HG02642 (cell line): ENCODE measurements at regions not wholly inside any gene's neighbourhood (a gene's known extent, or its start where the extent isn't known, plus 50 kb on each side); places are given as distances from the start of the nearest gene placed in this dataset.

Experiments used
- ATAC-seq: cut with Tn5 transposase; IDR thresholded peaks from one replicate; pipeline ENCODE4 v1.9.1; 2021; ENCODE audit warnings: mild to moderate bottlenecking; ENCODE audit not compliant: unreplicated experiment, poor library complexity

DNA sequence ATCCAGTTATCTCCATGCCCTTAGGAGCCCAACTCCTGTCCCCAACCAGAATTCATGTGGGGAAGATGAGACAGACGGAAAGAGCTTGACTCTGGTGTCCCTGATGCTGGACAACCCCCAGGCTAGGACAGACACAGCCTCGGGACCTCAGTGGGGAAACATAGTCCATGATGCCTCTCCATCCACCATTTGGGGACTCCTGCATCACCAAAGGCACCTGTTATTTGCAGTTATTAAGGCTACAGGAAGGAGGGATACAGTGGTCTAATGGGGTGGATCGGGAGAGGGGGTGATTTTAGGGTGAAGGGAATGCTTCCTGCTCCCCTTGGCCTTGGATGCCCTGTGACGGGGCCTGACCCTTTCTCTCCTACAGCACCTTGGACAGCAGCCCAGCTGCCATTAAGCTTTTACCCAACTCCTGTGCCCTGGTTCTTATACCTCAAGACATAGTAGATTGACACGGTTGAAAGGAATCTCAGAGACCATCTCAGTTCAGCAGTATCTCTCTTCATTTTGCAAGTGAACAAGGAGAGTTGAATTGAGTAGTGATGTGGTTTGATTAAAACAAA, 111.6 kb downstream of the MATN1 start:
- no peak for ATAC-seq

DNA sequence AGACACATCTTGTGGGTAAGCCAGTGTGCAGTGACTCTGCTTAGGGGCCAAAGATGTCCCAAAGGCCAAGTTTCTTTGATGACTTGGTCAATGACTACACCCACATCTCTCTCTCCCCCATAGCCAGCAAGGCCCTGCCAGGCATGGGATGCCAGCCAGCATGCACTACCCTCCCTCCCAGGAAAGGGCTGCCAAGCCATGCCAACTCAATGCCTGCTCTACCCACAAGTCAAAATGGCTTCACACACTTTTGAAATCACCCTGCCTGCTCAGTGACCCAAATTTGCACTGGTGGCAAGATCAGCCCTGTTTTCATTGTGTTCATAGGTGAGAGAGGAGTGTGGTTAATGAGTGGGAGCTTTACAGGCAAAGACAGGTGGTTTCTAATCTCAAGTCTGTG, 112.5 kb downstream of the MATN1 start:
- no peak for ATAC-seq

DNA sequence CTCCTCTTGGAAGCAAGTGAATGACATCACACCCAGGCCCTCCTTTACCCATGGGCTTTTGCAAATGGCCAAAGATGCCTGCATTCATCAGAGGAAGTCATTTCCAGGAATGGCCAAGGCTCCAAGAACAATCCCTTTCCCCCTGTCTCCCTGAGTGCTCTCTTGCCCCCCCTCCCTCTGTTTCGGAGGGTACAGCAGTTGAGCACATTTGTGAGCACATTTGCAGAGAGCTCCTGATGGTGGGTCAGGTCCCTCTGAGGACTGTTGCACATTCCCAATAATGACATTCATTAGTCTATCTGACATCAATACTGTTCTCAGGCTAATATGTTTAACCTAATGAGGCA, 113.4 kb downstream of the MATN1 start:
- ATAC-seq, result no peak

DNA sequence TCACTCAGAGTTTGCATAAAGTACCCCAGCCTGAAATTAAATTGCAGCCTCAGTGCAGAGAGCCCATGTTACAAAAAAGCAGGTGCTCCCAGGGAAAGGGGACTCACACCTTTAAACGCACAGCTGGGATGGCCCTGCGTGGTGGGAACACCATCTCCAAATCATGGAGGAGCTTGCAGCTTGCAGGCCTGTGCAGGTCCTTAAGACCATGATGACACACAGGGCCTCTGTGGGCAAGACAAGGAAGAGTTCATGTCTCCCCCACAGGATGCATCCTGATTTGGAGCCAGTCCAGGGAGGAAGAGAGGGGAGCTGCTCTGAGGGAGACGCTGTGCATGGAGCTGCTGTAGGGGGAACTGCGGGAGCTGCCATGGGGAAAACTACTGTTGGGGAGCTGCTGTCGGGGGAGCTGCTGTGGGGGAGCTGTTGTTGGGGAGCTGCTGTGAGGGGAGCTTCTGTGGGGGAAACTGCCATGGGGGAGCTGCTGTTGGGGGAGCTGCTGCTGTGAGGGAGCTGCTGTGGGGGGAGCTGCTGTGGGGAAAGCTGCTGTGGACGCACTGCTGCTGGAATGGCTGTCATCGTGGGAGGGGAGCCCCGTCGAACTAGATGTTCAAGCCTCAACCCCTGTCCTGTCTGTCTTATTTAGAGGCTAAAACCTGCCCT, 113.9 kb downstream of the MATN1 start:
- ATAC-seq, result no peak

DNA sequence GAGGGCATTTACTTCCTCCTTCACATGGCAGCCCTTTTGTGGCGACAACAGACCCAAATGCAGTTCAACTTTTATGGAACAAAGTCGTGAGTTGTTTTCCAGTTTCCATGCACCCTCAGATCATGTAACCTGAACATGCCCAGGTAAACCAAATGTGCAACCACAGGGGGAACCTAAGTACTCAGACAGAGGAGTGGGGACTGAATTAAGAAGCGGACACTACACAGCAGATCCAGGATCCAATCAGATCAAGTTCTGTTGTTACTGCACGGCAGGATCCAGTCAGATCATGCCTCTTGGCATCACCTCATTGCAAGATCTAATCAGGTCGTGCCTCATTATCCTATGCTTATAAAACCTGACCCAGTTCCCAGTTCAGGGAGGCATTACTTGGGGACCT, 115.7 kb downstream of the MATN1 start:
- ATAC-seq, result no peak

DNA sequence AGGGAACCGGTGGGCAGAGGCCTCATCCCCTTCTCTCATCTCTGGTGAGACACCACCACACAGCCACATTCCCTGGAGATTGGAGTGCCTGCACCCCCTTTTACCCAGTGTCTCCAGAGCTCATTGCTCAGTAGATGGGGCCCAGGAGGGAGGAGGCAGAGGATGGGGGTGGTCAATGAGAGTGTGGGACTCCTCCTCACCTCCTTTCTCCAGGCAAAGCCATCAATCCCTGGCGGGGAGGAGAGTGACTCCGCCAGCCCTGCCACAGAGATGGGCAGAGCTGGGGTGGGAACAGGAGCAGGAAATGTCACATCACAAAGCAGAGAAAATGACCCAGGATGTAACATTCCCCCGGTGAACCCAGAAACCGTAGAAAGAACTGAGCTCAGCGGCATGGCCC, 117.2 kb downstream of the MATN1 start:
- no peak for ATAC-seq

DNA sequence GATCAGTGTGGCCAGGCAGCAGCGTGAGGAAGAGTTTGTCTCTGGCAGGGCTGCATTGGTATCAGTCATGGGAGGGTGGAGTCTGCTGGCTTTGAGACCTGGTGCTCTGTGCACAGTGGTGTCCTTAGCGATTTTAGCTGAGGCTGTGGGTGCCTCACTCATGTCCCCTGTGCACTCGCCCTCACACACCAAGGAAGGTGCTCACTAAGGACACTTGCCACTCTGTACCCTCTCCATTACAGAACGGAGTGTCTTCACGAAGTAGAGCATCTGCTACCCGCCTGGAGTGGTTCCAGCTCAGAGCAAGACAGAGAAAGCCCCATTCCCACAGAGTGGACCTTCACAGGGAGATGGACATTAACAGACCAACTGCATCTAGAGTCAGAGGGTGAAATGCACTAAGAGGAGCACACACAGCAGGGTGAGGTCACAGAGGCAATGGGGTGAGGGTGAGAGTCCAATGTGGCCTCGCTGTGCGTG, 117.9 kb downstream of the MATN1 start:
- no peak for ATAC-seq

DNA sequence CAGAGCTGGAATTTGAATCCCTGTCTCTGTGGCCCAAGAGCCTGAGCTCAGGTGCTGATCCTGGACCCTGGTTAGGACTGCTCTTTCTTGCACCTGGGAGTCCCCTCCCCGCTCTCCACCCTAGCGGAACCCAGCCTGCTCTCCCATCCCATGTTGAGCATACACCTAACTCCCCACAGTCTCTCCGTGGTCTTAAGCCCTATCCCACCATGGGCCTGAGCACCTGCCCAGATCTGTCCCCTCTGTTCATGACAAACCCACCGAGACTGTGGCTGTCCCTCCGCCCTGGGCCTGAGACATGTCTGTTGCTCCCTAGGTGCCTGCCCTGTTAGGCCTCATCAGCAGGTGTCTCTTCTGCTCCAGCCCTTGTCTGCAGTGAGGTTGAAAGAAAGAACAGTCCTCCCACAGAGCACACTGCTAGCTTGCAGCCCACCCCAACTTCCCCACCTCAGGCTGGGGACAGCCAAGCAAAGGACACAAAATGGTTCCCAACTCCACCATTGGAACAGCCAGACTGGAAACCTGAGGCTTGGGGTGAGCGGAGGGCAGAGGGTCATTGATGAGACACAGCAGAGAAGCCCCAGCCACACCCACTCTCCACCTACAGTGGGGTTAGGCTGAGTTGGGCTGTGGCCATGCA, 118.5 kb downstream of the MATN1 start:
- ATAC-seq, result no peak

DNA sequence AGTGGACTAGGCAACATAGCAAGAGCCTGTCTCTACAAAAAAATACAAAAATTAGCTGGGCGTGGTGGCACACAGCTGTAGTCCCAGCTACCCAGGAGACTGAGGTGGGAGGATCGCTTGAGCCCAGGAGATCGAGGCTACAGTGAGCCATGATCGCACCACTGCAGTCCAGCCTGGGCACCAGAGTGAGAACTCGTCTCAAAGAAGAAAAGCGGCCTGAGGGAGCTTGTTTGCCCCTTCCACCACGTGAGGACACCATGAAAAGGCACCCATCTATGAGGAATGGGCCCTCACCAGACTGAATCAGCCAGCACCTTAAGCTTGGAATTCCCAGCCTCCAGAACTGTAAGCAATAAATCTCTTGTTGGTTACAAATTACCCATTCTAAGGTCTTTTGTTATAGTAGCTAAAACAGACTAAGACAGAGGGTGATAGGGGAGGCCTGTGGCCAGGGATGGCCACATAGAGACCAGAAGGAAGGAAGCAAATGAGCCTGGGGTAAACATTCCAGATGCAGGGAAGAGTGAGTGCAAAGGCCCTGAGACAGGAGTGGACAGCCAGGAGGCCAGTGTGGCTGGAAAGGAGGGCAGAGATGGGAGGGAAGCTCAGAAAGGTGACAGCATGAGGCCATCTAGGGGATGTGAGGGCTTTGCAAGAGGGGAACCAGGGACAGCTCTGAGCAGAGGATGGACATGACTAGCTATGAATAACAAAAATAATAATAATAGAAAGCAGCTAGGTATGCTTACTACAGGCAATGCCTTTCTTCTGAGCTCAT, 120.1 kb downstream of the MATN1 start:
- ATAC-seq, result no peak

DNA sequence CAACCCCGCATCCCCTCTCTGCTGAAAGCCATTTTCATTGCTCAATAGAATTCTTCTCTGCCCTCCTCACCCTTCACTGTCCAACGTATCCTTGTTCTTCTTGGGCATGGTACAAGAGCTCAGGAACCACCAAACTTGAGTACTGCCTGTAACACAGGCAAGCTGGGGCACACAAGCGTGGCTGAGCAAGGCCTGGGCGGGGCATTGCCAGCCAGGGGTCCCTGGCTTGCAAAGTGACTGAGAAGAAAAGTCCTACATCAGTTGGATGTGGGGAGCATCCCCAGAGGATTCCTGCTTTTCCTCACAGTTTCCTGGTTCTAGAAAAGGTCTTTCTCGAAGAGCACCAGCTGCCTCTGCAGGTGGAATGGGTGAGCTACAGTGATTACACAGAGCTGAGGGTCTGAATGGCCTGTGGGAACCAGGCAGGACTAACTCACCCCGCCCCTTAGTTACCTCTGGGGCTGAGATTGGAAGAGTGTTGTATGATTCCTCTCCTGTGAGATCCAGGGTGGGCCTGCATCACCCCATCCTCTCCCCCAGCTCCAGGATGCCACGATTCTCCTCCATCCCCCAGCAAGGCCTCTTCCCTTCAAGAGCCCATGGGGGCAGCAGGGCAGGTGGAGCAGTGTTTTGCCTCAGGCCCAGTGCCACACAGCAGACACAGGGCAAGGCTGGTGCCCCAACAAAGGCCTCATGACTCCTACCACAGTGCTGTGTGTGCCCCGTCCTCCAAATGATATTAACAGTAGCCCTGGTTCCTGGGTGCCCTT, 121.9 kb downstream of the MATN1 start:
- no peak for ATAC-seq

DNA sequence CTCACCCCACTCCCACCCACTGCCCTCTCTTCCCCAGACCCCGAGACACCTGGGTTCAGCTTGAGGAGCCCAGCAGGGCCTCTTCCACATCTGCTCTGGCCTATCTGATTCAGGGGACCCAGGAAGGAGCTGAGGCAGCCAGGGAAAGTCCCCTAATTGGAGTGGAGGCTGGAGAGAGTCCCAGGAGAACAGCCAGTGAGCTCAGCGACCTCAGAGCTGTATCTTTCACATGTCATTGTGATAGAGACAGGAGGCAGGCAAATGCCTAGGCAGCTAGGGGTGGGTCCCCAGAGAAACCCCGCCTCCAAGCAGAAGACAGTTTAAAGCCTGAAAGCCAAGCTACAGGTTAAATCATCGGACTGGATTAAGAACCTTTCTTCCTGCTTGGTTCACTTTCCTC, 122.7 kb downstream of the MATN1 start:
- ATAC-seq, result no peak

DNA sequence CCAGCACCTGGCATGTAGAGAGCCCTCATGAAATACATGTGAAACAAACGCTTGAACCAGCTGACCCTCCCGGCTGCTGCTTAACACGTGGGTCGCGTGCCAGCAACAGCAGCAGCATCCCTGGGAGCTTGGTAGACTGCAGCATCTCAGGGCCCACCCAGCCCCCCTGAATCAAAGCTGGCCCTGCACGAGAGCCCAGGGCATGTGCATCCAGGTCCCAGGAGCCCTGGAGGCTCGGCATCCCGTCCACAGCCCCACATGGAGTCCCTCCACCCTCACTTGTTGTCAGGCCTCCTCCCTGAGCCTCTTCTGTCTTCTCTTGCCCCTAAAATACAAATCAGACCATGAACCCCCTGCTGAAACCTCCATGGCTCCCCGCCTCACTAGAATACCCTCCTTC, 123.1 kb downstream of the MATN1 start:
- no peak for ATAC-seq

DNA sequence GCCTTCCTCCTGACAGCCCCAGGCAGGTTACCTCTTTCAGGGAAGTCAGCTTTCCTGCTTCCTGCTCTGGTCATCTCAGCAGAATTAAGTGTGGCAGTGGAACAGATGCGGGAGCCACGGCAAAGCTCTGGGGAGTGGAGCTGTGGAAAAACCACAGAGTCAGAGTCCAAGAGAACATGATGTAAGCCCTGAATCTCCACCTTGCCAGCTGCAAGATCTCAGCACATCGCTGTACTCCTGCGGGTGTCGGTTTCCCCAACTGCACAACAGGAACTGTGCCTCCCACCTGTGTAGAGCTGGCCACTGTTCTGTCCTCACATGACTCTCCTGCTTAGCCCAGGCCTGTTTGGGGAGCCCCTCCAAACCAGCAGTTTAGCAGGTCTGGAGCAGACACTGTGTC, 123.7 kb downstream of the MATN1 start:
- no peak for ATAC-seq

DNA sequence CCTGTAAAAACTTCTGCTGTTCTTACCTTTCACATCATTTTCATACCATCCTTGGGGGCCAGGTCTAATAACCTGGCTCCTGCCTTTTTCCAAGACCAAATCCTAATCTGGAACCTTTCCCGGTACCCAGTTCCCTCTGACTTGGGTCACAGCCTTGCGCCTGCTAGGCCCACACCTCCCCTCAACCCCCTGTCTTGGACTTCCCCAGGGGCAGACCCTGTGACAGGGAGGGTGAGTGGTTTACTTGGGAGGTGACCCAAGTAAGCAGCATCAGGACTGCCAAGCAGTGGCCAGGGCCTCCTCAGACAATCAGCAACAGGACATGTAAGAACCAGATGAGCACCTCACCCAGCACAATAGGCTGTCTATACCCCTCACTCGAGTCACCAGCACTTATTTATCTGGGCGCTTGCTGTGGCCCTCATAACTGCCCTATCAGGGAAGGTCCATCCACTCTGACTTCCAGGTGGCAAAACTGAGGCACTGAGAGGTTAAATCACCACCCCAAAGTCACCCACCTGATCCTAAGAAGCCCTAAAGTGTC, 124.7 kb downstream of the MATN1 start:
- no peak for ATAC-seq

DNA sequence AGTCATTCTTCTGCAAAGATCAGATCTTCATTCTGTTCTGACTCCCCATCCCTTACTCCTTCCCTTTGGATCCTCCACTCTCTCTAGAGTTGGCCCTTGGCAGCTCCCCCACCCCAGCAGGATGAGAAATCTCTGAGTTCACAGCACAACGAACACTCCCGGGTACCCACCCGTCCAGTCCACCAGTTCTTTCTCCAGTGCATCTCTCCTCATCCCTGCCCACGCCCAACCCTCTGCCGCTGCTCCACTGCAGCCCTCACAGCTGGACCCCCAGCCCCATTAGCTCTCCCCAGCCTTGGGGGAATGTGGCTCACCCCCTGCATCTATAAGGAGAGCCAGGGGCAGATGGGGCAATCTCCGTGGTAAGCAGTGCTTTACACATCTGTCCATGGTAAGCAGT, 125.7 kb downstream of the MATN1 start:
- no peak for ATAC-seq

DNA sequence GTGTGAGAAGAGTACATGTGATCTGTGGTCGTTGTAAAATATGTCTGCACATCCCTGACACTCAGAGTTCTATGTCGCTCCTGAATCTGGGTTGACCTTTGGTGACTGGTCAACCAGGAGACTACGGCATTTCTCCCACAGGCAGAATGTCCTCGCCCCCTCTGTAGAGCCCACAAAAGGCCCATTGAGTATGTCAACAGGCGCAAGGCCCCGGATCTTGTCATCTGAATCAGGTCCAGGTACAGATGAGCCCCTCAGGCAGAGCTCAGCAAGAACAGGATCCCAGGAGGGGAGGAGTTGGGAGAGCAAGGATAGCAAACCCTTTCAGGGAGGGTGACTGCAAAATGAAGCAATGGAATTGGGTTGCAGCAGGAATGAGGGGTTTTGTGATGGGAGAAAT, 126.5 kb downstream of the MATN1 start:
- no peak for ATAC-seq

DNA sequence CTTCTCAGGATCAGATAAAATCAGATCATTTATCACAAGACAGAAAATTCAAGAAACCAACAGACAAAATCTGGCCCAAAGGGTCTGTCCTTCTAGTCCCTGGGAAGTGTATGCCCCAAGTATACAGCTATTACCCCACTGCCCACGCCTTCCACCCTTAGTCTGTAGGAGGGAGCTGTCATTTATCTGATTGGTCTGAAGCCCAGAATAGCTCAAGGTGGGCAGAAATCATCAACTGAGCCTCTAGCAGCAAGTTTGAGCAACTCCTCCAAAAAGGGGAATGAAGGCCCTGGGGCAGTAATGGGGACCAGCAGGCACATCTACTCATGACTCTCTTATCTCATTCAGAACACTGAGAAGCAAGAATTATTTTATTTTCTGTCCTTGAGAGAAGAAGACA, 126.9 kb downstream of the MATN1 start:
- ATAC-seq, result no peak

DNA sequence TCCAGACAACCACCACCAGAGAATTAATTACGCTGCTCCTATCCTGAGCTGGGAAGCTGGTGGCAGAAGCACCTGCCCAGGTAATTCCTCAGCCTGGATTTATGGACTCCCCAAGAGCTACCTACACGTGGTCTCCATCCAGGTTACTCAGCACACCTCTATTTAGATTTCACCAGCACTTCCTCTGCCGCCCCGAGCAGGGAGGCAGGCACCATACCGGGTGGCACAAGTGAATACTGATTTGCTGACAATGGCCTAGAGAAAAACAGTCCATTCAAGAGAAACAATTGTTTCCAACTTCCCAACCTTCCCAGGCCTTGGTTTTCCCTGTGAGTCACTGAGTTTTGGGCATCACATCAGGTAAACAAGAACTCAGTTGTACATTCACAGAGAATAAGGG, 134.3 kb downstream of the MATN1 start:
- no peak for ATAC-seq

DNA sequence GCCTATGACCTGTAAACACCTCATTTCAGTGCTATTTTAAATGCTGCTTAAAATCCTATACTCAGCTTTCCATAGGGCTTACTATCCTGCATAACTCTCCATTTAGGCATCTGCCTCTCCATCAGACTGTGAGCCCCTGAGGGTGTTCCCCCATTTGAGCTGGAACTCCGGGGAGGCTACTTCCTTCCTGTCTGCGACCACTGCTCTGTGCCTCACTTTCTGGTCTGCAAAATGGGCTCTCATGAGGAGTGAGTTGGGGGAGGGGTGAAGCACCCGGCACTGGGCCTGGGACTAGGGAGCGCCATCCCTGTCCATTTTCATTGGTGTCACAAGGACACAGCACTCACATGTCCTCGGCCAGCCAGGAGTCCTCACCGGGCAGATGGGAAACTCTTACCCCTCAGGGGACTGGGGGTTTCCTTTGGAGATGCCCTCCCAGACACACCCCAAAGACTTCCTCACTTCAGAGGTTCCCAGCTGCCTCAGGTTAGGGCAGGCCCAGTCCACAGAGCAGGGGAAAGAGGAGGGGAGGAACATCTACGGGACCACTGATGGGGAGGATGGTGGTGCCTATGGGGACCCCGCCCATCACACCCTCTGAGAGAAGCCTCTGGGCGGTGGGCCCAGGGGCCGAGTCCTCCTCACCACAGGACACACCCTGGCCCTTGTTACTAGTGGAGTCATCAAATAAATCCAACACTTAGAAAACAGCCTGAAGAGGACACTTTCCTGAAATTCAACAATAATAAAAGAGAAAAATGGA, 134.9 kb downstream of the MATN1 start:
- no peak for ATAC-seq

DNA sequence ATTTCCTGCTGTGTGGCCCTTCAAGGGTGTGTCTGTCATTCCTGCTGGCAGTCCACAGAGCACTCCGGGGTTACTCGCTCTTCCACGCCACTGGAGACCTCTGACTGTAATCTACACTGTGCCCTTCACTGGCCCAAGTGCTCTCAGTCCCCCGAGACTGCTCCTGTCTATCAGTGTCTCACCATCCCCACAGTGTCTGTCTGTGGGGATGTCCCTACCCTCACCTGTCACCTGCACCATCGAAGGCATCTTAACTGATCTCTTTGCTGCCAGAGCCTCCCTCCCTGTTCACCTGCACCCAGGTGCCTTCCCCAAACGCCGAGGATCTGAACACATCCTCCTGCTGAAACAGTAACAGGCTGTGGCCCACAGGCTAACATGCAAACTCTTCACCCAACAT, 136.7 kb downstream of the MATN1 start:
- no peak for ATAC-seq
